CD4-positive, alpha-beta T cell (primary cell): ENCODE measurements at regions not wholly inside any gene's neighbourhood (a gene's known extent, or its start where the extent isn't known, plus 50 kb on each side); places are given as distances from the start of the nearest gene placed in this dataset.
"Not testable (repeated sequence)": the region's sequence is repeated elsewhere in the genome, so short reads cannot be mapped to it uniquely, and the experiment has no call there.

Experiments
- ATAC-seq: fragments of 200-7000 bp; cut with Tn5 transposase; one replicate; pipeline ENCODE4 v1.10.0; 2022; ENCODE audit warnings: mild to moderate bottlenecking; ENCODE audit not compliant: poor library complexity
- CTCF ChIA-PET: fragments of 350-600 bp; sonication (Branson Sonifier 250); formaldehyde crosslinking; loops from one replicate; lab custom pipeline; 2021; ENCODE audit warnings: antibody characterized with exemption, inconsistent platforms; lab: Charles Lee
- POLR2A ChIA-PET: fragments of 350-600 bp; sonication (Branson Sonifier 250); formaldehyde crosslinking; loops from one replicate; lab custom pipeline; 2021; ENCODE audit warnings: antibody characterized with exemption, inconsistent platforms; lab: Charles Lee
- DNase-seq, 14 experiments: peaks; one replicate each; pipeline ENCODE4 v3.0.0-alpha.2; 2013 to 2020; ENCODE audit warnings: mixed read lengths in 2 of 14
- H3K27ac ChIP-seq, 2 donors: one replicate each; pipeline versions ENCODE4 v1.5.1 to v1.7.0; 2013; ENCODE audit warnings: low read length in 2 of 2, low read depth in 1 of 2, mild to moderate bottlenecking in 1 of 2
- H3K27me3 ChIP-seq, 2 experiments: 1 replicate in 1 of 2; 2 replicates in 1 of 2; pipeline versions ENCODE4 v1.6.1 to v1.7.0; 2013; ENCODE audit warnings: low read length in 2 of 2, control low read depth in 1 of 2, mild to moderate bottlenecking in 1 of 2, moderate library complexity in 1 of 2; ENCODE audit not compliant: insufficient read depth in 2 of 2, control insufficient read depth in 1 of 2
- H3K36me3 ChIP-seq: one replicate; pipeline ENCODE4 v1.6.1; 2013; ENCODE audit warnings: low read length, control low read depth; ENCODE audit not compliant: insufficient read depth
- H3K4me1 ChIP-seq: one replicate; pipeline ENCODE4 v1.6.1; 2013; ENCODE audit warnings: low read length, control low read depth; ENCODE audit not compliant: insufficient read depth
- H3K4me3 ChIP-seq: one replicate; pipeline ENCODE4 v1.5.1; 2013; ENCODE audit warnings: mild to moderate bottlenecking, low read length, moderate library complexity
- H3K9me3 ChIP-seq, 2 experiments: 1 replicate in 1 of 2; 2 replicates in 1 of 2; pipeline versions ENCODE4 v1.6.1 to v1.7.0; 2013; ENCODE audit warnings: low read length in 2 of 2, mild to moderate bottlenecking in 2 of 2, control low read depth in 1 of 2, moderate library complexity in 1 of 2; ENCODE audit not compliant: control insufficient read depth in 1 of 2, insufficient read depth in 1 of 2
- H3K27ac Mint-ChIP-seq: one replicate; pipeline ENCODE4 v1.8.0; 2020; ENCODE audit warnings: mixed read lengths
- H3K27me3 Mint-ChIP-seq: one replicate; pipeline ENCODE4 v1.8.0; 2021; ENCODE audit warnings: mixed read lengths
- H3K36me3 Mint-ChIP-seq: one replicate; pipeline ENCODE4 v1.8.0; 2021; ENCODE audit warnings: low read depth, mixed read lengths
- H3K4me1 Mint-ChIP-seq: one replicate; pipeline ENCODE4 v1.8.0; 2021; ENCODE audit warnings: low read depth, mixed read lengths
- H3K4me3 Mint-ChIP-seq: one replicate; pipeline ENCODE4 v1.8.0; 2020; ENCODE audit warnings: mild to moderate bottlenecking, mixed read lengths
- H3K9me3 Mint-ChIP-seq: one replicate; pipeline ENCODE4 v1.8.0; 2020; ENCODE audit warnings: mixed read lengths
- CTCF ChIP-seq: fragments of 200-600 bp; IDR thresholded peaks from one replicate; pipeline ENCODE4 v1.8.0; 2022; ENCODE audit warnings: antibody characterized with exemption, mild to moderate bottlenecking
- intact Hi-C, 2 experiments: fragments of 100-400 bp; cut with DNase I in 1 of 2; cut with micrococcal nuclease in 1 of 2; formaldehyde crosslinking; loops; one replicate each; pipeline versions ENCODE4 v1.15.1 to v1.9.0; 2023 to 2025; cut with DNase I, micrococcal nuclease

- Mint-ChIP-seq H3K27me3 (no peaks in the 10 kb centered on the region), H3K4me1 (no peaks in the 10 kb centered on the region), H3K9me3 (no peaks in the 10 kb centered on the region), H3K36me3 (no peaks in the 10 kb centered on the region), H3K4me3 (no peak overlapping the region), H3K27ac (no peak overlapping the region)
- Histone ChIP-seq H3K4me1 (no peaks in the 10 kb centered on the region), H3K36me3 (no peaks in the 10 kb centered on the region), H3K9me3 (no peaks in the 10 kb centered on the region), H3K4me3 (no peak overlapping the region), H3K27me3 (no peaks in the 10 kb centered on the region), H3K27ac (no peak overlapping the region)
- intact Hi-C loops: no loop called here
- ChIA-PET POLR2A (no interaction called here), CTCF (no interaction called here)
- no peak for ATAC-seq
- DNase-seq: no peak
- no peak for TF ChIP-seq CTCF
Observed at GRCh38 chr5:74517700-74518099, 122.8 kb downstream of the ENC1 start.

- Mint-ChIP-seq H3K27me3 (no peaks in the 10 kb centered on the region), H3K36me3 (no peaks in the 10 kb centered on the region), H3K27ac (no peak overlapping the region), H3K4me1 (no peaks in the 10 kb centered on the region), H3K4me3 (no peak overlapping the region), H3K9me3 (no peaks in the 10 kb centered on the region)
- Histone ChIP-seq H3K4me1 (no peaks in the 10 kb centered on the region), H3K9me3 (no peaks in the 10 kb centered on the region), H3K4me3 (no peak overlapping the region), H3K27ac (no peak overlapping the region), H3K27me3 (no peaks in the 10 kb centered on the region), H3K36me3 (no peaks in the 10 kb centered on the region)
- POLR2A ChIA-PET: no interaction called here
- no peak for TF ChIP-seq CTCF
- ATAC-seq (no peak), DNase-seq (no peak)
- CTCF ChIA-PET: no interaction called here
- intact Hi-C loops: no loop called here
Observed at GRCh38 chr5:74516211-74516636, 124.3 kb downstream of the ENC1 start.

GRCh38 chr5:74514888-74515551 lies 125.5 kb downstream of the ENC1 start:
- no peak for ATAC-seq

GRCh38 chr5:74511770-74512169 lies 128.8 kb downstream of the ENC1 start:
- intact Hi-C loops, H3K27ac Mint-ChIP-seq, H3K4me3 ChIP-seq, DNase-seq, CTCF ChIA-PET, H3K9me3 ChIP-seq, H3K4me1 Mint-ChIP-seq, H3K36me3 ChIP-seq, H3K27me3 Mint-ChIP-seq, ATAC-seq, H3K9me3 Mint-ChIP-seq, H3K4me3 Mint-ChIP-seq, H3K27ac ChIP-seq, H3K36me3 Mint-ChIP-seq, H3K27me3 ChIP-seq, H3K4me1 ChIP-seq: not testable (repeated sequence)
- POLR2A ChIA-PET: interaction anchor here (1.1 kb wide), 1 partner anchor 17 kb away, joined by 3 read pairs; no protein-coding TSS in a partner anchor

More at GRCh38 chr5:74514888-74515551, 125.5 kb downstream of the ENC1 start:
- Mint-ChIP-seq H3K27ac (no peak overlapping the region), H3K4me1 (no peaks in the 10 kb centered on the region), H3K9me3 (no peaks in the 10 kb centered on the region), H3K36me3 (no peaks in the 10 kb centered on the region), H3K27me3 (no peaks in the 10 kb centered on the region), H3K4me3 (no peak overlapping the region)
- no peaks in the 10 kb centered on the region for H3K4me1 ChIP-seq
- H3K27me3 ChIP-seq: no peaks in the 10 kb centered on the region
- H3K4me3 ChIP-seq: no peak overlapping the region
- TF ChIP-seq CTCF: no peak
- intact Hi-C loops: no loop called here
- no peaks in the 10 kb centered on the region for H3K9me3 ChIP-seq
- no peak overlapping the region for H3K27ac ChIP-seq
- no peaks in the 10 kb centered on the region for H3K36me3 ChIP-seq
- CTCF ChIA-PET: no interaction called here
- POLR2A ChIA-PET: no interaction called here
- DNase-seq: no peak
